Naive thymus-derived CD4-positive, alpha-beta T cell (primary cell): ENCODE measurements at regions not wholly inside any gene's neighbourhood (a gene's known extent, or its start where the extent isn't known, plus 50 kb on each side); places are given as distances from the start of the nearest gene placed in this dataset.

Experiments
- ATAC-seq: fragments of 150-1000 bp; cut with Tn5 transposase; 2 replicates; pipeline ENCODE4 v1.10.0; 2021; ENCODE audit warnings: mild to moderate bottlenecking, moderate library complexity
- CTCF ChIA-PET: fragments of 350-600 bp; sonication (Branson Sonifier 250); formaldehyde crosslinking; loops from one replicate; lab custom pipeline; 2021; ENCODE audit warnings: antibody characterized with exemption; lab: Charles Lee
- POLR2A ChIA-PET: fragments of 350-600 bp; sonication (Branson Sonifier 250); formaldehyde crosslinking; loops from one replicate; lab custom pipeline; 2021; ENCODE audit warnings: antibody characterized with exemption, inconsistent platforms; lab: Charles Lee
- DNase-seq, 9 donors: peaks; one replicate each; pipeline versions ENCODE4 v3.0.0 to v3.0.0-alpha.2; 2020 to 2022; ENCODE audit warnings: mixed read lengths in 1 of 9
- H3K27ac ChIP-seq: one replicate; pipeline ENCODE4 v1.7.0; 2013; ENCODE audit warnings: mild to moderate bottlenecking, low read depth, low read length, moderate library complexity
- H3K27me3 ChIP-seq, 2 donors: one replicate each; pipeline ENCODE4 v1.7.0; 2013; ENCODE audit warnings: low read length in 2 of 2, mild to moderate bottlenecking in 2 of 2, moderate library complexity in 2 of 2; ENCODE audit not compliant: control insufficient read depth in 2 of 2, insufficient read depth in 2 of 2
- H3K36me3 ChIP-seq, 3 experiments: 1 replicate in 2 of 3; 2 replicates in 1 of 3; pipeline ENCODE4 v1.7.0; 2013; ENCODE audit warnings: low read length in 3 of 3, mild to moderate bottlenecking in 3 of 3, moderate library complexity in 1 of 3; ENCODE audit not compliant: insufficient read depth in 3 of 3, control insufficient read depth in 2 of 3
- H3K4me1 ChIP-seq, 2 donors: one replicate each; pipeline ENCODE4 v1.7.0; 2013; ENCODE audit warnings: low read length in 2 of 2, mild to moderate bottlenecking in 2 of 2, moderate library complexity in 1 of 2; ENCODE audit not compliant: control insufficient read depth in 2 of 2, insufficient read depth in 2 of 2
- H3K4me3 ChIP-seq: 2 replicates; pipeline ENCODE4 v1.7.0; 2013; ENCODE audit warnings: mild to moderate bottlenecking, low read length
- H3K9me3 ChIP-seq, 3 experiments: 1 replicate in 2 of 3; 2 replicates in 1 of 3; pipeline ENCODE4 v1.7.0; 2013; ENCODE audit warnings: low read length in 3 of 3; ENCODE audit not compliant: control insufficient read depth in 2 of 3
- H3K27ac Mint-ChIP-seq, 9 donors: one replicate each; pipeline ENCODE4 v1.8.0; 2020 to 2022; ENCODE audit warnings: mixed read lengths in 9 of 9, mild to moderate bottlenecking in 8 of 9, moderate library complexity in 5 of 9, inconsistent platforms in 2 of 9
- H3K27me3 Mint-ChIP-seq, 5 donors: one replicate each; pipeline ENCODE4 v1.8.0; 2021 to 2022; ENCODE audit warnings: mixed read lengths in 5 of 5, mild to moderate bottlenecking in 1 of 5
- H3K36me3 Mint-ChIP-seq, 5 donors: one replicate each; pipeline ENCODE4 v1.8.0; 2020 to 2022; ENCODE audit warnings: mixed read lengths in 5 of 5, mild to moderate bottlenecking in 3 of 5, inconsistent platforms in 1 of 5
- H3K4me1 Mint-ChIP-seq, 7 donors: one replicate each; pipeline ENCODE4 v1.8.0; 2020 to 2022; ENCODE audit warnings: mixed read lengths in 7 of 7, mild to moderate bottlenecking in 3 of 7, inconsistent platforms in 1 of 7
- H3K4me3 Mint-ChIP-seq, 10 donors: one replicate each; pipeline ENCODE4 v1.8.0; 2020 to 2022; ENCODE audit warnings: mild to moderate bottlenecking in 10 of 10, mixed read lengths in 10 of 10, moderate library complexity in 6 of 10, inconsistent platforms in 2 of 10
- H3K9me3 Mint-ChIP-seq, 11 donors: one replicate each; pipeline ENCODE4 v1.8.0; 2020 to 2022; ENCODE audit warnings: mixed read lengths in 11 of 11, mild to moderate bottlenecking in 4 of 11, inconsistent platforms in 1 of 11, moderate library complexity in 1 of 11
- intact Hi-C, 2 donors: fragments of 100-400 bp; cut with micrococcal nuclease; formaldehyde crosslinking; loops; one replicate each; pipeline ENCODE4 v1.15.1; 2023

- no peaks in the 10 kb centered on the region for H3K9me3 ChIP-seq
- H3K9me3 Mint-ChIP-seq: peaks cover 0 to 9% (median 3%) of the 10 kb centered on the region in 11 donors
- DNase-seq (no peak), ATAC-seq (peak; percentile 73)
- no peaks in the 10 kb centered on the region for H3K36me3 ChIP-seq
- peaks cover 0 to 4% (median 0%) of the 10 kb centered on the region in 5 donors for H3K36me3 Mint-ChIP-seq
- intact Hi-C loops: no loop called here
- no peak overlapping the region for H3K4me3 Mint-ChIP-seq
- H3K27ac Mint-ChIP-seq: no peak overlapping the region
- H3K4me3 ChIP-seq: no peak overlapping the region
- ChIA-PET CTCF (interaction anchor here (1.4 kb wide), 1 partner anchor 40 kb away, joined by 3 read pairs; no protein-coding TSS in a partner anchor), POLR2A (interaction anchor here (0.5 kb wide), 1 partner anchor 627 kb away, joined by 3 read pairs; no protein-coding TSS in a partner anchor)
- H3K4me1 ChIP-seq: no peaks in the 10 kb centered on the region
- H3K27me3 ChIP-seq: no peaks in the 10 kb centered on the region
- H3K4me1 Mint-ChIP-seq: peaks cover 8 to 22% (median 15%) of the 10 kb centered on the region in 7 donors
- H3K27ac ChIP-seq: no peak overlapping the region
- no peaks in the 10 kb centered on the region for H3K27me3 Mint-ChIP-seq
Observed at GRCh38 chr12:93137656-93138612, 208.8 kb upstream of the EEA1 start.

DNA sequence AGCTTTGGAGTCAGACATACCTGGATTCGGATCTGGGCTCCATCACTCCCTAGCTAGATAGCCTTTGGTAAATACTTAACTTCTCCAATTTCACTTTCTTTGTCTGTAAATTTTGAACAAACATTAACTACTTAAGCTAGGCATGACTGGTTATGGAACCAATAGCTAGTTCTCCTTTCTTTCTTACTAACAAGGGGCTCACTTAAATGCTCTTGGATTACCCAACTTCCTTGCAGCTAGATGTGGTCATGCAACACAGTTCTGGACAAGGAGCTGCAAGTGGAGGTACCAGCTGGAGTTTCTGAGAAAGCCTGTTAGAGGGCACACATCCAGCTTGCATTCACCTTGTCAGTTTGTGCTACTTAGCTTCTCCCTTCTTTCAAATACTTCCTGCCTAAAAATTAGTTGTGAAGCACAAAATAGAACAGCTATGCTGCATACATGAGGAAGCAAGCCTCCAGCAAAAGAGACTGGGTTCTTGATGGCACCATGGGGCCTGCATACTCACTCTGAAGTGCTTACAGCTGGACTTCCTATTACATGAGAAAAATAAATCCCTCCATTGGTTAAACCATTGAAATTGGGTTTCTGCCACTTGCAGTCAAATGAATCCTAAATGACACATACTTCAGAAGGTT is 210.1 kb upstream of the EEA1 start:
- H3K4me1 Mint-ChIP-seq: peaks cover 8 to 22% (median 15%) of the 10 kb centered on the region in 7 donors
- H3K27me3 Mint-ChIP-seq: peaks cover 0 to 3% (median 0%) of the 10 kb centered on the region in 5 donors
- H3K4me3 Mint-ChIP-seq: no peak overlapping the region
- Histone ChIP-seq H3K36me3 (no peaks in the 10 kb centered on the region), H3K4me1 (no peaks in the 10 kb centered on the region), H3K9me3 (no peaks in the 10 kb centered on the region), H3K27ac (no peak overlapping the region), H3K4me3 (no peak overlapping the region), H3K27me3 (no peaks in the 10 kb centered on the region)
- DNase-seq (no peak), ATAC-seq (peak; percentile 61)
- H3K27ac Mint-ChIP-seq: peak overlapping the region in 1 of 9 donors; percentile 12
- peaks cover 0 to 4% (median 0%) of the 10 kb centered on the region in 5 donors for H3K36me3 Mint-ChIP-seq
- ChIA-PET POLR2A (no interaction called here), CTCF (interaction anchor here (0.6 kb wide), 1 partner anchor 280 kb away, joined by 14 read pairs; no protein-coding TSS in a partner anchor)
- intact Hi-C loops: no loop called here
- peaks cover 0 to 9% (median 3%) of the 10 kb centered on the region in 11 donors for H3K9me3 Mint-ChIP-seq

DNA sequence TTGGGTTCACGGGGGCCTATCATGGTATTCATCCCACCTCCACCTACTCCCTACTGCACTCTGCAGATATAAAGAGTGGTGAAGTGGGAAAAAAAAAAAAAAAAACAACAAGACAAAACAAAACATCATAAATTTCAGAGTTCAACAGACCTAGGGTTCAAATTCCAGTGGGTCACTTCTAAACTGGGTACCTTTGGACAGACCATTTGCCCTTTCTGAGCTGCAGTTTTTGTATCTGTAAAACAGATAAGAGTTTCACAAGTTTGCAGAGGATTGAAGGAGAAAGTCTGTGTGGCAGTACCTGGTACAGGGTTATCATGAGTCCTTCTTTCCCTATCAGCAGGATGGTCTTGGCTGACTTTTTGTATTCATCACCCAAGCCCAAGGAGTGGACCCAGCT is 211.2 kb upstream of the EEA1 start:
- Histone ChIP-seq H3K4me3 (no peak overlapping the region), H3K36me3 (no peaks in the 10 kb centered on the region), H3K9me3 (no peaks in the 10 kb centered on the region), H3K27me3 (no peaks in the 10 kb centered on the region), H3K27ac (no peak overlapping the region), H3K4me1 (no peaks in the 10 kb centered on the region)
- Mint-ChIP-seq H3K27me3 (peaks cover 0 to 10% (median 0%) of the 10 kb centered on the region in 5 donors), H3K27ac (no peak overlapping the region), H3K36me3 (peaks cover 0 to 4% (median 0%) of the 10 kb centered on the region in 5 donors), H3K4me1 (peaks cover 3 to 16% (median 8%) of the 10 kb centered on the region in 7 donors), H3K9me3 (peaks cover 0 to 9% (median 3%) of the 10 kb centered on the region in 11 donors), H3K4me3 (no peak overlapping the region)
- no peak for ATAC-seq
- POLR2A ChIA-PET: no interaction called here
- CTCF ChIA-PET: interaction anchor here (0.5 kb wide), 1 partner anchor 16 kb away, joined by 3 read pairs; no protein-coding TSS in a partner anchor
- DNase-seq: no peak
- intact Hi-C loops: no loop called here

DNA sequence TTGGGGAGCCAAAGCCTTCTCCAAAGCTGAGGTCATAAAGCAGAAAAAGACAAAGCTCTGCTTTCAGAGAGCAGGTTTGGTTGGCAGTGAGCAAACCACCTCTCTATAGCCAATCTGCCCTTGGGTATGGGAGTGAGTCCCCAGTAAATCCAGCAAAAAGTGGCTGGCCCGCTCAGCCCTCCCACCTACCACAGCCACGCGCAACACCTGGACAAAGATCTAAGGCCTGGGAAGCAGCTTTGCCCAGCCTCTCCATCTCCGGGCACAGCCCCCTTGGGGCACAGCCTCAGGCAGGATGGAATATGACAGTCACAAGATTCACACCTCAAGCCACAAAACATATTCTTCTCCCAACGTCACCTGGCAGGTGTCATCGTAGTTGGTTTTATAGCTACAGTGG is 211.7 kb upstream of the EEA1 start:
- peaks cover 0 to 11% (median 4%) of the 10 kb centered on the region in 7 donors for H3K4me1 Mint-ChIP-seq
- H3K36me3 ChIP-seq: no peaks in the 10 kb centered on the region
- H3K36me3 Mint-ChIP-seq: peaks cover 0 to 4% (median 0%) of the 10 kb centered on the region in 5 donors
- ATAC-seq (no peak), DNase-seq (no peak)
- intact Hi-C loops: no loop called here
- H3K4me3 ChIP-seq: no peak overlapping the region
- ChIA-PET CTCF (no interaction called here), POLR2A (no interaction called here)
- no peaks in the 10 kb centered on the region for H3K9me3 ChIP-seq
- no peak overlapping the region for H3K27ac Mint-ChIP-seq
- H3K4me3 Mint-ChIP-seq: no peak overlapping the region
- H3K27ac ChIP-seq: no peak overlapping the region
- peaks cover 0 to 9% (median 3%) of the 10 kb centered on the region in 11 donors for H3K9me3 Mint-ChIP-seq
- no peaks in the 10 kb centered on the region for H3K4me1 ChIP-seq
- peaks cover 0 to 10% (median 0%) of the 10 kb centered on the region in 5 donors for H3K27me3 Mint-ChIP-seq
- no peaks in the 10 kb centered on the region for H3K27me3 ChIP-seq

GRCh38 chr12:93142881-93143280 is 213.8 kb upstream of the EEA1 start:
- H3K4me3 Mint-ChIP-seq: no peak overlapping the region
- intact Hi-C loops: no loop called here
- H3K36me3 Mint-ChIP-seq: peaks cover 0 to 4% (median 0%) of the 10 kb centered on the region in 5 donors
- DNase-seq (no peak), ATAC-seq (no peak)
- H3K9me3 ChIP-seq: no peaks in the 10 kb centered on the region
- no peak overlapping the region for H3K4me3 ChIP-seq
- peaks cover 0 to 9% (median 3%) of the 10 kb centered on the region in 11 donors for H3K9me3 Mint-ChIP-seq
- H3K4me1 ChIP-seq: no peaks in the 10 kb centered on the region
- H3K27ac ChIP-seq: no peak overlapping the region
- CTCF ChIA-PET: no interaction called here
- H3K27me3 ChIP-seq: no peaks in the 10 kb centered on the region
- POLR2A ChIA-PET: no interaction called here
- no peaks in the 10 kb centered on the region for H3K36me3 ChIP-seq
- H3K27ac Mint-ChIP-seq: no peak overlapping the region
- H3K27me3 Mint-ChIP-seq: peaks cover 0 to 12% (median 0%) of the 10 kb centered on the region in 5 donors
- H3K4me1 Mint-ChIP-seq: peaks cover 0 to 5% (median 0%) of the 10 kb centered on the region in 7 donors

- no peaks in the 10 kb centered on the region for H3K4me1 ChIP-seq
- Mint-ChIP-seq H3K4me3 (no peak overlapping the region), H3K36me3 (peaks cover 0 to 4% (median 0%) of the 10 kb centered on the region in 5 donors), H3K27me3 (peaks cover 0 to 15% (median 0%) of the 10 kb centered on the region in 5 donors), H3K4me1 (peaks cover 0 to under 1% (median 0%) of the 10 kb centered on the region in 7 donors), H3K9me3 (peaks cover 0 to 9% (median 3%) of the 10 kb centered on the region in 11 donors), H3K27ac (no peak overlapping the region)
- ATAC-seq: no peak
- H3K36me3 ChIP-seq: no peaks in the 10 kb centered on the region
- CTCF ChIA-PET: interaction anchor here (0.6 kb wide), 1 partner anchor 21 kb away, joined by 3 read pairs; no protein-coding TSS in a partner anchor
- H3K27ac ChIP-seq: no peak overlapping the region
- intact Hi-C loops: no loop called here
- H3K27me3 ChIP-seq: no peaks in the 10 kb centered on the region
- H3K4me3 ChIP-seq: no peak overlapping the region
- DNase-seq: no peak
- H3K9me3 ChIP-seq: no peaks in the 10 kb centered on the region
- POLR2A ChIA-PET: no interaction called here
Observed at GRCh38 chr12:93144109-93144508, 215.0 kb upstream of the EEA1 start.
